GM18870 (cell line): ENCODE measurements at regions not wholly inside any gene's neighbourhood (a gene's known extent, or its start where the extent isn't known, plus 50 kb on each side); places are given as distances from the start of the nearest gene placed in this dataset.

Source experiments
- ATAC-seq: cut with Tn5 transposase; IDR thresholded peaks from one replicate; pipeline ENCODE4 v1.9.1; 2021; ENCODE audit warnings: moderate library complexity; ENCODE audit not compliant: unreplicated experiment

DNA sequence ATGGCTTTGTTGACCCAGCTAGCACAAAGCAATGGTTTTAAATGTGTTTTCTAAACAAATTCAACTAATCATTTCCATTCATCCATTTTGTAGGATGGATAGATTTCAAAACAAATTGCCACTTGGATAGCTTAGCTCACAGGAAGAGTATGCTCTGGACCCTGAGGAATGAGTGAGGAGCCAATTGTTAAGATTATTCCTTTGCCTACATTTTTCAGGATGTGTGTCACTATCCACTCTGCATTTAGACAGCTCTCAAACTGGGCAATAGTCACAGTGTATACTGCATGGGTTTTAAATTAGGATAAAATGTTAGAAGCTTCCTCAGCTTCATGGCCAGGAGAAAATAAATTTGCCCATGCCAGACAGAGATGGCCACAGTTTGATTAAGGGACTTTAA is 605.6 kb upstream of the TEX47 start:
- ATAC-seq = no peak

DNA sequence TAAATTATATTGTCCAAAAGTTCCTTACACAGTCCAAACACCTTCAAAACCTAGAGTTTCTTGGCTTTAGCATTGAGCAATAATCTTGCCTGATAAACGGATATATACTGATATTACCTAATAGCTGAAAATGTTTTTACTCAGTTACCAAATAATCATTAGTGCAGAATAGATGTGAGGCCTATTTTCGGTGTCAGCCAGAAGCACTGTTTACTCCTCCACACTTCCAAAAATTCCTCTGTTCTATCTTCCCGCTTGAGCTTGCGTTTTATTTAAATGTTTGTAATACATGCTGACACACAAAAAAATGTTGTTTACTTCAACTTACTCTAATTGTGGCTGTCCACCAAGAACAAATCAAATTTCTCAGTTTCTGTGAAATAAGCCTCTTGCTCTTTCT is 606.2 kb upstream of the TEX47 start:
- no peak for ATAC-seq

DNA sequence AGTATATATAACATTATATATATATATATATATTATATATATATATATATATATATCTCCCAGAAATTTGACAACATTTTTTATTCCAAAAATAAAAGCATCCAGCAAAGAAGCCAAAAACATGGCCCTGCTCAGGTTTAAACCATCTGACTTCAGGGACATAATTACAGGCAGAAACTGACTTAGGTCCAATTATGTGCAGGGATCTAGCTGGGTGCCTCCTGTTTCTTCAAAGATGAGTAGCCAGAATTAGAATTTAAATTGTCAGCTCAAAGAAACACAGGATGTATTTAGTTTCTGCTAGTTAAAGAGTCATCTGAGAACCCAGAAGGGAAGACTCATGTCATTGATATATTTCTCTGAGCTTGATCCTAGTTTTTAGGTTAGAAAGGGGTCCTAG is 656.4 kb upstream of the TEX47 start:
- no peak for ATAC-seq

DNA sequence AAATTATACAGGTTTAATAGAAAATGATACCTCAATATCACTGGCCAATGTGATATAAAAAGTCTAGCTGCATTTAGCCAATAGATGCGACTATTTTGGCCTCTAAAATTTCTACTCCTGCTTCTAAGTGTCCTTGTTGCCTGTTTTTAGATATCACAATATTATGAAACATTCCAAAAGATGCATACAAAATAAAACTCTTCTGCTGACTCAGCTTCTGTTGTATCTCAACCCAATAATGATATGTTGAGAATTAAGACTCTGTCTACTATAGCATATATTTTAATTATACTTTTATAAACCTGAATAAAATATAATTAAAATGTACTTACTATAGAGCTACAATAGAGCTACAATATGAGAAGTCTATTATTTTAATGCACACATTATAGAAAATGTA is 661.0 kb upstream of the TEX47 start:
- no peak for ATAC-seq

DNA sequence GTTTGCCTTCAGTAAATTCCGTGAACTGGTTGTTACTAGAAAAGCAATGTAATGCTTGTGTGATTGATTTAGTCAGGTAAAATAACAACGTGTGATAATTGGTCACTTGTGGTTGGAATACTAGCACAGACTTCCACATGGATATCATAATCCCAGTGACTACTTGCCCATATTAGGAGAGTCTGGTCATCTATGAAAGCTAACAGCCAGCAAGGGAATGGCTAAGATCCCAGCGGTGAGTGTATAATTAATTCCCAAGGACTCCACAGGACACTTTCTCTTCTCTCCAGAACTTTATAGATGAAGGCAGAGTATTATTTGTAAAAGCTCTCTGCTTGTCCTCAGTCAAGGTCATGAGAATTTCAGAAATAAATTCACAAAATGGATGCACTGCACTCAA is 662.6 kb upstream of the TEX47 start:
- ATAC-seq = no peak

DNA sequence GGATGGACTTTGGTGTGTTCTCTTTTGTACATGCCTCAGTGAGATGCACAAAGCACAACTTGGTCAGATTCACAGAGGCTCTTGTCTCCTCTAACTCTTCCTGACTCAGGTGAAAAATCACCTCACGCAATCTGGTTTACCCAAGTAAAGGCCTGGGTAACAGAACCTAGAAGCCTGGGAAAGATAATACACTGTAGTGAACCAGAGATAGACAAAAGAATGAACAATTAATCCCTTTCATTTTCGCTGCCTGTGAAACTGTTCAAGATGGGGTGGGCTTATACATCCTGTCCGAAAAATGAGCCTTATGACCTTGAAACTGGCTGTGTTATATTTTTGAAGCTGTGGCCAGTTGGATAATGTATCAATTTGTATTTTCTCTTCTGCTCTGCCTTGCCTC is 678.9 kb upstream of the TEX47 start:
- no peak for ATAC-seq

DNA sequence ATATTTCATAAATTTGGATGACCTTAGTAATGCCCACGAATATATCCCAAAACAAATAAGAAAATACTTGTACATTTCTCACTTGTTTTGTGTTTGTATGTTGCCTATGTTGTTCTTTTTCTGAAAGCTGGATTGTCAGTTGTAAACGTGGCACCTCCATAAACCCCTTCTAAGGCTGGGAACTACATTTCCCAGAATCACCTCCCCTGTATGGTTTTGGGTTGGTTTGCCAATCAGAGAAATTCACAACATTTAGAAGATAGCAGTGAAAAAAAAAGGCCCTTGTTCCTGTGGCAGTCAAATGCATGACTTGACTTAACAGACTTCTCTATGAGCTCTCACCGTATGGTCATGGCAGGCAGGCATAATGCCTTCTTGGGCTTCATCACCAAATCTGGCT is 676.3 kb upstream of the STEAP1 start:
- no peak for ATAC-seq

DNA sequence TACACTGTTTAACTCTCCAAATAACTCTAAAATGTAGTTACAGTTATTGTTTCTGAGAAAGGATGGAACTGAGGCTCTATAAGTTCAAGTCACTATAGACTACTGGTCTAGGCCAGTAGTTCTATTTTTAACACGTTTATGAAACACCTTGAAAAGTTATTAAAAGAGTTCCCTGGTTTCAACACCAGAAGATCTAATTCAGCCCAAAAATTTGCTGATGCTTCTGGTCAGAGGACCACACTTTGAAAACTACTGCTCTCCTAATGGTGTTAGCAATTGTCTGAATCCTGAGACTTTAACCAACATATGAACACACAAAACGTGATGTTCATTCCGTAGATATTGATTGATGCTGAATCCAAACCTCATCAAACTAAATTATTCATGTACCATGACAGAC is 658.6 kb upstream of the STEAP1 start:
- ATAC-seq = no peak

DNA sequence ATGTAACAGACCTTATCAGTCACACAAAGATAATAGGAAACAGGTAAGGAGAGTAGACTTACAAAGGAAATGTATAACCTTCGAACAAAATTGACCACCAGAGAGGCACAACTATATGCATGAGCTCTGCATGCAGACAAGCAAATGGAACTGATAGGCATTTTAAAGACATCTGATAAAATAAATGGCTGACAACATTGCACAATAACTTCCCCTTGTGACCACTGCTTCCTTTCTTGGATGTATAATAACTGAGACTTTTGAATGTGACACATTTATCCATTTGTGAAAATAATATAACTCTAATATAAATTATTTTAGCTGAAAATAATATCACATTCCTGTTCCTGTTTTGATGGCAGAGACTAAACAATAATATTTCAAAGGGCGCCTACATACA is 654.2 kb upstream of the STEAP1 start:
- no peak for ATAC-seq

DNA sequence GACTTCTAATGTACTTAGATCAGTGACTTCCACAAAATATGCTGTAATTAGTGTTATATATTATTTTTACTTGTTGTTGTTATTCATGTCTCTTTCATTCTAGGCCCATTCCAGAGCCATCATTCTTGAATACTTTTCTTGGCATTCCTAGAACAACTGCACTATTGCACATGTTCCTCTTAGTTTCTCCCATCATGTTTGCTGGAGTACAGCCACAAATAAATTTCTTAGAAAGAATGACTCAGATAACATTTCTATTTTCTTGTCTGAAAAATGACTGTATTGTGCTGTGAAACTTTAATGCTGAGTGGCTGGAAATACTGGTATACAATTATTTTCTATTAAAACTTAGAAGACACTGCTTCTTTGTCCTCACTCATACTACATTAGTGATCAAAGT is 651.0 kb upstream of the STEAP1 start:
- ATAC-seq = no peak

DNA sequence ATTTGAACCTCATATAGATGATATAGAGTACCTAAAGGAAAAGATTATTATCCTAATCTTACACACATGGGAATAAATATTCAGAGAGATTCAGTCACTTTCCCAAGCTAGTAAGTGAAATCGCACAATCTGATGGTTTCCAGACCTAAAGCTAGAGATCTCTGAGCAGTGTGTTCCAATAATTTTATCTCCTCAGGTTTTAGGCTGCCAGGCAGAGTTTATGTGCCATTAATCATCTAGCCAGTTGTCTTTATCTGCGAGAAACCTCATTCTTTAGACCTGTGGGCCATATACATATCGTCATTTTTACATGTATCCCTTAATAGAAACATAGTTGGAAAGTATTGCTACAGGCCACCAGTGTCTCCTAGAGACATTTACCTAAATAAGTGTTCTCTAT is 647.2 kb upstream of the STEAP1 start:
- ATAC-seq = no peak

DNA sequence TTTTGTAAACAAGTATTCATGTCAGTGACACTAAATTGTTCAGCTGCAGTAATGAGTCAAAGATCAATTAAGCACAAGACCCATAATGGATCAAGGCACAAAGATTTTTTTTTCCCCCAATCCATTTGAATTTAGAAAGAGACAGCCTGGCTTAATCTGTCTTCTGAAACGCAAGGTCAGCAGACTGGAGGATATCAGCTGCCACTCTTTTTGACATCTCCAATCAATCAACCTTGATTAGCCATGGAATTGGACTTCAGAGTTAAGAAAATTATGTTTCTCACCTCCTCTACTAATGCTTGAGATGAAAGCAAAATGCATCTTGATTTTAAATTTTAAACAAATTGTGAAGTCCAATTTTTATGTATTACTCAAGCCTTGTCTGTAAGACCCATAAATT is 642.4 kb upstream of the STEAP1 start:
- no peak for ATAC-seq

DNA sequence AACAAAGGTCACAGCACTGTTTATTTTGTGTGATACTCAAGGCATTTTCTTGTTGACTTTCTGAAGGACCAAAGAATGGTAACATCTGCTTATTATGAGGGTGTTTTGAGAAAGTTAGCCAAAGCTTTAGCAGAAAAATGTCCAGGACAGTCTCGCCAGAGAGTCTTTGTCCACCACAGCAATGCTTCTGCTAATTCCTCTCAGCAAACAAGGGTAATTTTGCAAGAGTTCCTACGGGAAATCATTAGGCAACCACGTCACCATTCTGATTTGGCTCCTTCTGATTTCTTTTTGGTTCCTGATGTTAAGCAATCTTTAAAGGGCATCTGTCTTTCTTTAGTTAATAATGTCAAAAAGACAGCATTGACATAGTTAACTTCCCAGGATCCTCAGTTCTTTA is 639.3 kb upstream of the STEAP1 start:
- no peak for ATAC-seq

DNA sequence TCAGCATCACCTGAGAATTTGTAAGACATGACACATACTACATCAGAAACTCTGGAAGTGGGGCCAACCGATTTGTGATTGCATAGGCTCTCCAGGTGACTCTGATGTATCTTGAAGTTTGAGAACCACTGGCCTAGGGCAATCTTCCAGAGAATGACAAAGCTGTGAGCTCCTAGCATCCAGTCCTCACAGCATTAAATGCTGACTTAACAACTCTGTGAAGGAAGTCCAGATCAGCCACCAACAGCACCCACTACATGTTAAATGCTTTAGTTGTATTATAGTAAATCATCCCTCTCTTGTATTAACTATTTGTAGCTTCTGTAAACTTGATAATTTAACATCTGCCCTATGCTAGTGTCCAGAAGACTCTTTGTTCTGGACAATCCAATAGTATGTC is 636.5 kb upstream of the STEAP1 start:
- ATAC-seq = no peak

DNA sequence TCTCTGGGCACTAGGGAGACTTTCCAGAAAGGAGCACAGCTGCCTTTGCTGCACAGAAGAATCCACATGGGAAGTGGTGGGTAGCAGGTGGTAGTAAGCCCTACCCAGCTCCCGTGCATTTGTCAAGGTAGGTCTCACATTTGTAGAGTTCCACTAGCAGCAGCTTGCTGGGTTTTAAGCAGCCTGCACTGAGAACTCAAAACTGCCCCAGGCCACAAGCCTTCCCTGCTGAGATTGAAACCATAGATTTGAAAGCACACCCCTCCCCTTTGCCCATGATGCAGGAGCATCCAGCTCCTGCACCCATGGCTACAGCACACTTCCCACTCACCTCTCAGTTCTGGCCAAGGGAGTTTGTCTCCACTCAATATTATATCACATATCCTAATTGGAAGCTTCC is 604.5 kb upstream of the STEAP1 start:
- no peak for ATAC-seq

DNA sequence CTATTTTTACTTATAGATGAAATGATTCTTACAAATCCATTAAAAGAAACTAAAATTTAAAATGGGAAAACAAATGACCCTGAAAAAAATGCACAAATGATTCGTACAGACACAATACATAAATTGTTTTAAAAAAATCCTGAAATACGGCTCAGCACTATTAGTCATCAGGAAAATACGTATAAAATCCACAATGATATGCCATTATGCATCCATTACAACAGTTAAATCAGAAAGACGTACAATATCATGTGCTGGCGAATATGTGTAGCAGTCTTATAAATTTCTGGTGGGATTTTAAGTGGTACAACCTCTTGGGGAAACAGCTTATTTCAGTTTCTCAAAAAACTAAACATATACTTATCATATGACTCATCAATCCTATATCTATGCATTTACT is 600.1 kb upstream of the STEAP1 start:
- no peak for ATAC-seq

DNA sequence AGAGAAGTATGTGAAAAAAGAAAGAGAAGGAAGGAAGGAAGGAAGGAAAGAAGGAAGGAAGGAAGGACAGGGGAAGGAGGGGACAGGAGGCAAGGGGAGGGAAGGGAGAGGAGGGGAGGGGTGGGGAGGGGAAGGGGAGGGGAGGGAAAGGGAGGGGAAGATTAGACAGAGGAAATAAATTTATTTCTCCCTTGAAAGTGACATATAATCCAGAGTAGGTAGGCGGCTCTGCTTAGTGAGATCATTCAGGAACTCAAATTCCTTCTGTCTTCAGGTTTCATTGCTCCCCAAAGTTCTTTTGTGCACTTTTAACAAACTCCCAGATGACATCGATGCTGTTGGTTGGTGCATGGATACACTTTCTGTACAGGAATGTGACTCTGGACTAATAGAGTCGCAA is 594.7 kb upstream of the STEAP1 start:
- no peak for ATAC-seq

DNA sequence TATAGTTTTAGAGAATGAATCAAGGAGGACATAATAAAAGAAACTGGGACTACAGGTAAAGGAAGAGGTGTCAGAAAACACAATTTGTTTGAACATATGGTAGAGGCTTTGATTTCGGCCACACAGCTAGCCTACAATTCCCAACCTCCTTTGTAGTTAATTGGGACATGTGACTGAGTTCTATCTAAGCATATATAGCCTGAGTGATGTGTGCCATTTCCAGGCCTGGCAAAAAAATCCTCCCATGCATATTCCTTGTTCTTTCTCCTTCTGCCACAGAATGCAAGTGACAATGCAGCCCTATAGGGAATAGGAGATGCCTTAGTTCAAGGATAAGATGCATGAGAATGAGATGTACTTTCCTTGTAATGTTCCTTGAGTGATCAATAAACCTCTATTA is 590.7 kb upstream of the STEAP1 start:
- no peak for ATAC-seq

DNA sequence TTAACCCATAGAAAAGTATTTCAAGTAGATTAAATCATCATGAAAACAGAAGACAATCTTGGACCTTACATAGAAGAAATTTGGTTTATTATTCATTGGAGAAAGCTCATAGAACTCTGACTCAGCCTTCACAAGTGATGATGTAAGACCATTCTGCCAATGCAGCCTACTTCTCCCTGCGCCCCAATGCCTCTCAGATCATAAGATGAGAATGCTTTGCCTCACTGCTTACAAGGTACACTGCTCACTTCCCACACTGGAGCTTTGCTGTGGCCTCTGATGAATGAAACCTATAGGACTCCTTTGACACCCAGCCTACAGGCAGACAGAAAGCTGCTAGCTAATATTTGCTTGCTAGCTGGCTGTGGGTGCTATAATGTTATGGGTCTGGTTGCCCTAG is 569.4 kb upstream of the STEAP1 start:
- ATAC-seq = no peak

DNA sequence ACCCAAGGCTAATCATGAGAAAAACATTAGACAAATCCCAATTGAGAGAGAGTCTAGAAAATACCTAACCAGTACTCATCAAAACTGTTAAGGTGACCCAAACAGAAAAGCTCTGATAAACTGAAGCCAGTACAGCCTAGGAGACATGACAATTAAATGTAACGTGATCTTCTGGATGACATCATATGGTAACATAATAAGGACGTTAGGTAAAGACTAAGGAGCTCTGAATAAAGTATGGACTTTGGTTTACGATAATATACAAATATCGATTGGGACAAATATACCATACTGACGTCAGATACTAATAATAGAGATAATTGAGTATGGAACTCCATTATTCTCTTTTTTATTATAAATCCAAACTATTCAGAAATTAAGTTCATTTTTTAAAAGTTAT is 561.1 kb upstream of the STEAP1 start:
- no peak for ATAC-seq

DNA sequence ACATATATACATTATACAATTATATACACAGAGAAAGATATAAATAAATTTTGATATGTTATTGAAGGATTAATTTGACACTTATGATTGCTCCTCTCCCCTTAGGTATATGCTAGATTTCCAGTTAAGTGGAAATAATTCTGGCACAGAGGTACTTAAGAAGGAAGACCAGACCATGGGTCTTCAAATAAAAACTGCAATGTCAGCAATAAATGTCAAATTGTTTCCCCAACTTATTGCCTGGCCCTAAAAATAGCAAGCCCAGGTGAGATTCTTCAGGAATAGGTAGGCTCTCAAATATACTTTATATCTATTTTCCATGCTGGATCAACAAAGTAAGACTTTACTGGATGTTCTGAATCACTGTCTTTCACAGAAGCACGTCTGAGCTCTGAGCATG is 551.3 kb upstream of the STEAP1 start:
- no peak for ATAC-seq

DNA sequence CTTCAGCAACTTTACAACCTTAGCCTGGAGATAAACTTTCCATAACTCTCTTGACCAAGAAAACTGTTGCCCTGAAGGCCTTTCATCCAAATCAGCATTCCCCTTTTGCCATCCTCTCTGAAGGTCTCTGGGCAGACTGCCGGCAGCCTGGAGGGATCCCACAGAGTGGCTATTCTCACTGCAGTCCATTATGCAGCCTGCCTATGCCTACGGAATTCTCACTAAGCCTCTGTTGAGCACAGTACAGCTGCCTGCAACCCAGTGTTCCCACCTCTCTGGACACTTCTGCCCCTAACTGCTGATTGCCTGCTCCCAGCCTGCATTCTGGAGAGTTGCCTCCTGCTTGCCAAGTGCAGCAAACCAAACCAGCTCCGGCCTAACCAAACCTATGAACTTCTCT is 548.9 kb upstream of the STEAP1 start:
- ATAC-seq = no peak

DNA sequence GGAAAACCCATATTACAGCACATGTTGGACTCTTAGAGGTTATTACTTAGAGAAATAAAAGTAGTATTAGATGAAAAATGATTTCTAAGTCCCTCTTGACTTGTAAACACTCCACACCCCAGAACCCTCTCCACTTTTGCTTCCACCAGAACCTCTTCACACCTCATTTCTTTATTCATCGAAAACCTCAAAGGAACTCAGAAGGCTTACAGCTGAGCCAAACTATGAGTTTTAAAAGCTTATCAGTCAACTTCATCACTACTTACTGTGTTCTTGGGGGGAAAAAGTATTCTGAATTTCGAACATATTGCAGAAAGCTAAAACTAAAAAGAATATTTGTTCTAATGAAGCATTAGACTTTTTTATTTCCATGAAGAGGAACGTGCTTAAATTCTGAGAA is 547.8 kb upstream of the STEAP1 start:
- no peak for ATAC-seq

DNA sequence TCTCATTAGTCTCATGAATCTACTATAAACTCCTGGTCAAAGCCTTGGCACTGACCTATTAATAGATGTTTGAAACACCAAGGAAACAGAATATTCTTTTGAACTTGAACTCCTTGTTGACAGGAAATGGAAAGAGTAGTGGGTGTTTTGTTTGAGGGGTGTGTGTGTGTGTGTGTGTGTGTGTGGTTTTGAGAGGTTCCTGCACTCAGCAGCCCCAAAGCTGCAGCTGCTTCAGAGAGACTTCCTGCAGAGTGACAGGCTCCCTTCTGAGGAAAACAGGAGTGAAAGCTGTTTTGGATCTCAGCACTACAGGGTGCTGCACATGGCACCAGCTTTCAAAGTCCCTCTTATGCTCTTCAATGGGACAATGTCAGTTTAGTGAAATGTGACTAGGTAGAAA is 546.5 kb upstream of the STEAP1 start:
- ATAC-seq = no peak
